ENCODE measurements at regions not wholly inside any gene's neighbourhood (a gene's known extent, or its start where the extent isn't known, plus 50 kb on each side); places are given as distances from the start of the nearest gene placed in this dataset.

DNA sequence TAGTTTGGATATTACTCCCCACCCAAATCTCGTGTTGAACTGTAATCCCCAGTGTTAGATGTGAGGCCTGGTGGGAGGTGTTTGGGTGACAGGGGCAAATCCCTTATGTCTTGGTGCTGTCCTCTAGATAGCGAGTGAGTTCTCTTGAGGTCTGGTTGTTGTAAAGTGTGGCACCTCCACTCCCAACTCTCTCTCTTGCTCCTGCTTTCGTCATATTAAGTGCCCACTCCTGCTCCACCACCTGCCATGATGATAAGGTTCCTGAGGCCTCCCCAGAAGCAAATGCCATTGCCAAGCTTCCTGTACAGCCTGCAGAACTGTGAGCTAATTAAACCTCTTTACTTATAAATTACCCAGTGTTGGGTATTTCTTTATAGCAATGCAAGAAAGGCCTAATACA, 944.3 kb downstream of the ADGRL3 start:
- Histone ChIP-seq H3K27ac (no peak overlapping the region), H3K9me3 (ENCODE audit: severe bottlenecking) (no peaks in the 10 kb centered on the region), H3K36me3 (no peaks in the 10 kb centered on the region), H3K27me3 (ENCODE audit: insufficient read depth, low read depth, severe bottlenecking) (no peaks in the 10 kb centered on the region), H3K4me3 (ENCODE audit: low read depth, low read length) (no peak overlapping the region)
- TF ChIP-seq, protein P1, sequence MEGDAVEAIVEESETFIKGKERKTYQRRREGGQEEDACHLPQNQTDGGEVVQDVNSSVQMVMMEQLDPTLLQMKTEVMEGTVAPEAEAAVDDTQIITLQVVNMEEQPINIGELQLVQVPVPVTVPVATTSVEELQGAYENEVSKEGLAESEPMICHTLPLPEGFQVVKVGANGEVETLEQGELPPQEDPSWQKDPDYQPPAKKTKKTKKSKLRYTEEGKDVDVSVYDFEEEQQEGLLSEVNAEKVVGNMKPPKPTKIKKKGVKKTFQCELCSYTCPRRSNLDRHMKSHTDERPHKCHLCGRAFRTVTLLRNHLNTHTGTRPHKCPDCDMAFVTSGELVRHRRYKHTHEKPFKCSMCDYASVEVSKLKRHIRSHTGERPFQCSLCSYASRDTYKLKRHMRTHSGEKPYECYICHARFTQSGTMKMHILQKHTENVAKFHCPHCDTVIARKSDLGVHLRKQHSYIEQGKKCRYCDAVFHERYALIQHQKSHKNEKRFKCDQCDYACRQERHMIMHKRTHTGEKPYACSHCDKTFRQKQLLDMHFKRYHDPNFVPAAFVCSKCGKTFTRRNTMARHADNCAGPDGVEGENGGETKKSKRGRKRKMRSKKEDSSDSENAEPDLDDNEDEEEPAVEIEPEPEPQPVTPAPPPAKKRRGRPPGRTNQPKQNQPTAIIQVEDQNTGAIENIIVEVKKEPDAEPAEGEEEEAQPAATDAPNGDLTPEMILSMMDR (IDR thresholded peaks at IDR 0.05; ENCODE audit: low read depth, low read length), result no peak
- no peak for DNase-seq

DNA sequence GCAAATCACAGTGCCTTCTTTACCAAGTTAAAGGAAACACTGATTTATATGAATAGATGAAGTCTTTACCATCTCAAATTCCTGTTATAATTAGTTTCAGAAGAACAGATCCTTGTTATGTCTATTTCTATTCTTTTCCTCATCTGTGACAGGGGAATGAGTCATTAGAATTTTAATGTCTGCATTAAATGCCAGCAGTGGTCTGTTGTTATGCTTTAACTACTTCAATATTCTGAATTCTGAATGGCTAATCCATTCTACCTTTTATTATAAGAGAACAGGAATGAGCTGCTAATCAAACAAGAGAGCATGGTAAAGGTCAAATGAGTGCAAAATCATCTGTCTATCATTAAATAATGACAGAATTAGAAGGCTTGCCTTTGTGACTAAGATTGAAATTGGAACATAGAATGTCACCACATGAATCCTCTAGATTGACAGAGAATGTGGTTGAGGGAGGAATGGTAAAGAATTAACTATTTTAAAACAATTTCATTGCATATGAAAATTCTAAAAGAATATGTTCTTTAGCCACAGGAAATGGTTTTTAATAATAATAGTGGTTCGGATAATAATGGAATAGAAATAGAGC, 935.5 kb downstream of the ADGRL3 start:
- no peak overlapping the region for H3K4me3 ChIP-seq (ENCODE audit: low read depth, low read length)
- no peaks in the 10 kb centered on the region for H3K9me3 ChIP-seq (ENCODE audit: severe bottlenecking)
- no peaks in the 10 kb centered on the region for H3K36me3 ChIP-seq
- H3K27ac ChIP-seq, result no peak overlapping the region
- TF ChIP-seq, protein P1 (IDR thresholded peaks at IDR 0.05; ENCODE audit: low read depth, low read length), result no peak
- no peak for DNase-seq
- H3K27me3 ChIP-seq (ENCODE audit: insufficient read depth, low read depth, severe bottlenecking), result no peaks in the 10 kb centered on the region

DNA sequence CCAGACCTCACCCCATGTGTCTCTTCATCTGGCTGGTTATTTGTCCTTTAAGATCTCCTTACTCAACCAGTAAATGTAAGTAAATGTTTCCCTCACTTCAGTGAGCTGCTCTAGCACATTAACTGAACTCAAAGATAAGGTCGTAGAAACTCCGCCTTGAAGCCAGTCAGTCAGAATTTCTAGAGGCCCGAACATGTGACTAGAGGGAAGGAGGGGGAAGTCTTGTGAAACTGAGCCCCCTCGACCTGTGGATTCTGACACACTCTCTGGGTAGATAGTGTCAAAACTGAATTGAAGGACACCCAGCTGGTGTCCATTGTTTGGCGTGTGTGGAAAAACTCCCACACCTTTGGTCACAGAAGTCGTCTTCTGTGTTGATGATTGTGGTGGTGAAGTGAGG, 933.9 kb downstream of the ADGRL3 start:
- Histone ChIP-seq H3K9me3 (ENCODE audit: severe bottlenecking) (no peaks in the 10 kb centered on the region), H3K27me3 (ENCODE audit: insufficient read depth, low read depth, severe bottlenecking) (no peaks in the 10 kb centered on the region), H3K36me3 (no peaks in the 10 kb centered on the region), H3K27ac (no peak overlapping the region), H3K4me3 (ENCODE audit: low read depth, low read length) (no peak overlapping the region)
- no peak for DNase-seq
- TF ChIP-seq, protein P1 (IDR thresholded peaks at IDR 0.05; ENCODE audit: low read depth, low read length), result no peak

DNA sequence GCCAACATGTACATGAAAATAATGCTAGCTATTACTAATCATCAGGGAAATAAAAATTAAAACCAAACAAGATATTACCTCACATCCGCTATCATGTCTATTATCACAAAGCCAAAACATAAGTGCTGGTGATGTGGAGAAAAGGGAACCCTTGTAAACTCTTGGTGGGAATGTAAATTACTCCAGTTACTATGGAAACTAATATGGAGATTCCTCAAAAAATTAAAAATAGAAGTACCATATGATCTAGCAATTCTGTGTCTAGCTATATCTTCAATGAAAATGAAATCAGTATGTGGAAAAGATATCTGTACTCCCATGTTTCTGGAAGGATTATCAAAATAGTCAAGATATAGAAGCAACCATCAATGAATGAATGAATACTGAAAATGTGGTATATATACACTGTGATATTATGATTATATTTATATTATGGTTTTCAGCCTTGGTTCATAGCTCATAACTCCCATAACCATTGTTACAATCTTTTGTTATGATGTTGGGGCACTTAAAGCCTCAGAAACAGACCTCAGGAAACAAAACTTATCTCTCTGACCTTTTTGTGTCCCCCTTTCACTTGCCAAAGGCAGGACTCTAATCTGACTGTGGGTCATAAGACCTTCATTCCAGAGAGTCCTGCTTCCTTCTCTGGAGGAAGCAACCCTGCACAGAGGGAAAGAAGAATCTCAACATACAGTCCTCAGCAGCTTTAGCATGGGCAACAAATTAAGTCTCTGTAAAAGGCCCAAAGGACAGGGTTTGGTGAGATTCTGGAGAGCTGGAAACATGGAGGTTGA, 933.2 kb downstream of the ADGRL3 start:
- Histone ChIP-seq H3K36me3 (no peaks in the 10 kb centered on the region), H3K4me3 (ENCODE audit: low read depth, low read length) (no peak overlapping the region), H3K27me3 (ENCODE audit: insufficient read depth, low read depth, severe bottlenecking) (no peaks in the 10 kb centered on the region), H3K9me3 (ENCODE audit: severe bottlenecking) (no peaks in the 10 kb centered on the region), H3K27ac (no peak overlapping the region)
- DNase-seq, result no peak
- TF ChIP-seq, protein P1 (IDR thresholded peaks at IDR 0.05; ENCODE audit: low read depth, low read length), result no peak

DNA sequence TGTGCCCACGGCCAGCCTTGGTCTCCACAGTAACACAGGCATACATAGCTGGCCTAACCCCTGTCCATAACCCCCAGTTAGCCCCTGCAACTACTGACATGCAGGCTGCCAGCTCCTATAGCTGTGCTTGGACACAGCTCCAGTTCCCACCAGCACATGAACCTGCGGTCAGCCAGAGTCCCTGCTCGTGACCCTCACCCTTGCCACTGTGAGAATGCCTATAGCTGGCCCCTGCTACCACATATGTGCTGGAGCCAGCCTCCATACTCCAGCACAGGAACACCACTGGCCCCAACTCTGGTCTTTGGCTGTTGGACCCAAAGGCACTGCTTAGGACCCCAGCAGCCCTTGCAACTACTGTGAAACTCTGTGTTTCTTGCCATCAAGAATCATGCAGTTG, 930.9 kb downstream of the ADGRL3 start:
- DNase-seq, result no peak
- H3K9me3 ChIP-seq (ENCODE audit: severe bottlenecking), result no peaks in the 10 kb centered on the region
- H3K27me3 ChIP-seq (ENCODE audit: insufficient read depth, low read depth, severe bottlenecking), result no peaks in the 10 kb centered on the region
- H3K27ac ChIP-seq, result no peak overlapping the region
- H3K4me3 ChIP-seq (ENCODE audit: low read depth, low read length), result no peak overlapping the region
- no peaks in the 10 kb centered on the region for H3K36me3 ChIP-seq
- TF ChIP-seq, protein P1 (IDR thresholded peaks at IDR 0.05; ENCODE audit: low read depth, low read length), result no peak
